Naive thymus-derived CD4-positive, alpha-beta T cell (primary cell): ENCODE measurements at regions not wholly inside any gene's neighbourhood (a gene's known extent, or its start where the extent isn't known, plus 50 kb on each side); places are given as distances from the start of the nearest gene placed in this dataset.
"Not testable (repeated sequence)": the region's sequence is repeated elsewhere in the genome, so short reads cannot be mapped to it uniquely, and the experiment has no call there.

Experiments
- ATAC-seq: fragments of 150-1000 bp; cut with Tn5 transposase; 2 replicates; pipeline ENCODE4 v1.10.0; 2021; ENCODE audit warnings: mild to moderate bottlenecking, moderate library complexity
- CTCF ChIA-PET: fragments of 350-600 bp; sonication (Branson Sonifier 250); formaldehyde crosslinking; loops from one replicate; lab custom pipeline; 2021; ENCODE audit warnings: antibody characterized with exemption; lab: Charles Lee
- POLR2A ChIA-PET: fragments of 350-600 bp; sonication (Branson Sonifier 250); formaldehyde crosslinking; loops from one replicate; lab custom pipeline; 2021; ENCODE audit warnings: antibody characterized with exemption, inconsistent platforms; lab: Charles Lee
- DNase-seq, 9 donors: peaks; one replicate each; pipeline versions ENCODE4 v3.0.0 to v3.0.0-alpha.2; 2020 to 2022; ENCODE audit warnings: mixed read lengths in 1 of 9
- H3K27ac ChIP-seq: one replicate; pipeline ENCODE4 v1.7.0; 2013; ENCODE audit warnings: mild to moderate bottlenecking, low read depth, low read length, moderate library complexity
- H3K27me3 ChIP-seq, 2 donors: one replicate each; pipeline ENCODE4 v1.7.0; 2013; ENCODE audit warnings: low read length in 2 of 2, mild to moderate bottlenecking in 2 of 2, moderate library complexity in 2 of 2; ENCODE audit not compliant: control insufficient read depth in 2 of 2, insufficient read depth in 2 of 2
- H3K36me3 ChIP-seq, 3 experiments: 1 replicate in 2 of 3; 2 replicates in 1 of 3; pipeline ENCODE4 v1.7.0; 2013; ENCODE audit warnings: low read length in 3 of 3, mild to moderate bottlenecking in 3 of 3, moderate library complexity in 1 of 3; ENCODE audit not compliant: insufficient read depth in 3 of 3, control insufficient read depth in 2 of 3
- H3K4me1 ChIP-seq, 2 donors: one replicate each; pipeline ENCODE4 v1.7.0; 2013; ENCODE audit warnings: low read length in 2 of 2, mild to moderate bottlenecking in 2 of 2, moderate library complexity in 1 of 2; ENCODE audit not compliant: control insufficient read depth in 2 of 2, insufficient read depth in 2 of 2
- H3K4me3 ChIP-seq: 2 replicates; pipeline ENCODE4 v1.7.0; 2013; ENCODE audit warnings: mild to moderate bottlenecking, low read length
- H3K9me3 ChIP-seq, 3 experiments: 1 replicate in 2 of 3; 2 replicates in 1 of 3; pipeline ENCODE4 v1.7.0; 2013; ENCODE audit warnings: low read length in 3 of 3; ENCODE audit not compliant: control insufficient read depth in 2 of 3
- H3K27ac Mint-ChIP-seq, 9 donors: one replicate each; pipeline ENCODE4 v1.8.0; 2020 to 2022; ENCODE audit warnings: mixed read lengths in 9 of 9, mild to moderate bottlenecking in 8 of 9, moderate library complexity in 5 of 9, inconsistent platforms in 2 of 9
- H3K27me3 Mint-ChIP-seq, 5 donors: one replicate each; pipeline ENCODE4 v1.8.0; 2021 to 2022; ENCODE audit warnings: mixed read lengths in 5 of 5, mild to moderate bottlenecking in 1 of 5
- H3K36me3 Mint-ChIP-seq, 5 donors: one replicate each; pipeline ENCODE4 v1.8.0; 2020 to 2022; ENCODE audit warnings: mixed read lengths in 5 of 5, mild to moderate bottlenecking in 3 of 5, inconsistent platforms in 1 of 5
- H3K4me1 Mint-ChIP-seq, 7 donors: one replicate each; pipeline ENCODE4 v1.8.0; 2020 to 2022; ENCODE audit warnings: mixed read lengths in 7 of 7, mild to moderate bottlenecking in 3 of 7, inconsistent platforms in 1 of 7
- H3K4me3 Mint-ChIP-seq, 10 donors: one replicate each; pipeline ENCODE4 v1.8.0; 2020 to 2022; ENCODE audit warnings: mild to moderate bottlenecking in 10 of 10, mixed read lengths in 10 of 10, moderate library complexity in 6 of 10, inconsistent platforms in 2 of 10
- H3K9me3 Mint-ChIP-seq, 11 donors: one replicate each; pipeline ENCODE4 v1.8.0; 2020 to 2022; ENCODE audit warnings: mixed read lengths in 11 of 11, mild to moderate bottlenecking in 4 of 11, inconsistent platforms in 1 of 11, moderate library complexity in 1 of 11
- intact Hi-C, 2 donors: fragments of 100-400 bp; cut with micrococcal nuclease; formaldehyde crosslinking; loops; one replicate each; pipeline ENCODE4 v1.15.1; 2023

- no peak for ATAC-seq
- no peaks in the 10 kb centered on the region for H3K4me1 Mint-ChIP-seq
- intact Hi-C loops, result no loop called here
- H3K27me3 Mint-ChIP-seq, result peaks cover 0 to 14% (median 0%) of the 10 kb centered on the region in 5 donors
- ChIA-PET CTCF (interaction anchor here (2.2 kb wide), 1 partner anchor 113 kb away, joined by 7 read pairs; no protein-coding TSS in a partner anchor), POLR2A (no interaction called here)
- H3K27ac Mint-ChIP-seq, result no peak overlapping the region
- H3K36me3 Mint-ChIP-seq, result no peaks in the 10 kb centered on the region
- DNase-seq, result no peak
- Histone ChIP-seq H3K9me3 (no peaks in the 10 kb centered on the region), H3K27ac (no peak overlapping the region), H3K27me3 (no peaks in the 10 kb centered on the region), H3K4me1 (no peaks in the 10 kb centered on the region), H3K36me3 (no peaks in the 10 kb centered on the region), H3K4me3 (no peak overlapping the region)
- H3K9me3 Mint-ChIP-seq, result peaks cover 0 to 2% (median 0%) of the 10 kb centered on the region in 11 donors
- no peak overlapping the region for H3K4me3 Mint-ChIP-seq
These were observed 51.5 kb upstream of the MELK start for GRCh38 chr9:36521148-36521547.

DNA sequence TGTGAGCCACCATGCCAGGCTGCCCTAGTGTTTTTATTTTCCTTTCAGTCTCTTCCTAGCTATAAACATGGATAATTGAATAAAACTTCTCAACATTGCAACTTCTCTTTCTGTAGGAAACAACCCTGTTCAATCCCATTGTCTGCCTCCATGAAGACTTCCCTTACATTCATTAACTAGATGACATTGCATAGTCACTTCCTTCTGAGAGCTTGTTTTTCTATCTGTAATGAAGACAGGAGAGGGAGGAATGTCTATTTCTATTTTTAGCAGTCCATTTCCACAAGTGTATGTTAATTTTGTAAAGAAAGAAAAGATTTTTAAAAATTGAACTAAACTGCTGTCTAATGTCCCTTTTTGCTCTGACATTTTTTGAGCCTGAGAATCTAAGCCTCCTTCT lies 55.6 kb upstream of the MELK start:
- Mint-ChIP-seq H3K36me3 (no peaks in the 10 kb centered on the region), H3K4me3 (no peak overlapping the region), H3K27ac (no peak overlapping the region), H3K9me3 (peaks cover 0 to 2% (median 0%) of the 10 kb centered on the region in 11 donors), H3K4me1 (no peaks in the 10 kb centered on the region), H3K27me3 (peaks cover 0 to 11% (median 0%) of the 10 kb centered on the region in 5 donors)
- no peak overlapping the region for H3K27ac ChIP-seq
- ATAC-seq (no peak), DNase-seq (no peak)
- POLR2A ChIA-PET, result no interaction called here
- no peaks in the 10 kb centered on the region for H3K27me3 ChIP-seq
- H3K9me3 ChIP-seq, result no peaks in the 10 kb centered on the region
- H3K4me1 ChIP-seq, result no peaks in the 10 kb centered on the region
- H3K4me3 ChIP-seq, result no peak overlapping the region
- intact Hi-C loops, result no loop called here
- CTCF ChIA-PET, result no interaction called here
- H3K36me3 ChIP-seq, result no peaks in the 10 kb centered on the region

GRCh38 chr9:36504156-36504555 lies 68.5 kb upstream of the MELK start:
- peaks cover 0 to 12% of the 10 kb centered on the region in 2 donors for H3K4me1 ChIP-seq
- POLR2A ChIA-PET, result interaction anchor here (0.5 to 2.6 kb wide), 8 partner anchors 12 to 683 kb away, joined by 3 to 26 read pairs (median 4); no protein-coding TSS in a partner anchor
- no peaks in the 10 kb centered on the region for H3K27me3 ChIP-seq

DNA sequence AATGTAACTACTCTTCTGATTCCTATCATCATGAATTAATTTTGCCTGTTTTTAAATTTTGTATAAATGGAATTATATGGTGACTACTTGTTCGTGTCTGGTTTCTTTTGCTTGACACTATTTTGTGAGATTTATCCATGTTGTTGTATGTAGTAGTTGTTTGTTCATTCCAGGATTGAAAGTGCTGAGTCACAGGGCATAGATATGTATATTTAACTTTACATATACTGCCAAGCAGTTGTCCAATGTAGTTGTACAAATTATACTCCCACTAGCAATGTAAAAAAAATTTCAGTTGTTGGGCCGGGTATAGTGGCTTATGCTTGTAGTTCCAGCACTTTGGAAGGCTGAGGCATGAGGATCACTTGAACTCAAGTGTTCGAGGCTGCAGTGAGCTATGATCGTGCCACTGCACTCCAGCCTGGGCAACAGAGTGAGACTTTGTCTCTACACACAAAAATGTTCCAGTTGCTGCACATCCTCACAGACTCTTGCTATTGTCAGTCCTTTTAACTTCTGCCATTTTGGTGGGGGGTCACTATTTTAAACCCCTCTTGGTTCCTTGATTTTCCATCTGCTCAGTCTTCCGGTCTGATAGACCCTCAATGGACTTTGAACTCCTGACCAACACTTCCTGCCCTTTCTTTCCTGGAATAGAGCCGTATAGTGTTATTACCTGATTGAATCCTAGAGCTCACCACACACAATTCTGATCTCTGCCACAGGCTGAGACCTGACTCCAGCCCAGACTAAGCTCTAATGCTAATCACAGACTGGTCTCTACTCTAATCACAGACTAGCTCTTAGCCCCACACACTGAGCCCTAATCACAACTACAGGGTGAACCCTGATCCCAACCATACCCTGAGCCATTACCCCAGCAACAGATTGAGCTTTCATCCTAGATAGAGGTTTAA lies 69.3 kb upstream of the MELK start:
- no peaks in the 10 kb centered on the region for H3K36me3 ChIP-seq
- no peak overlapping the region for H3K4me3 ChIP-seq
- peaks cover 0 to 5% (median 0%) of the 10 kb centered on the region in 5 donors for H3K27me3 Mint-ChIP-seq
- H3K36me3 Mint-ChIP-seq, result no peaks in the 10 kb centered on the region
- peaks cover 16 to 52% (median 34%) of the 10 kb centered on the region in 7 donors for H3K4me1 Mint-ChIP-seq
- no peaks in the 10 kb centered on the region for H3K9me3 ChIP-seq
- ATAC-seq, result no peak
- peaks cover 0 to 6% (median 0%) of the 10 kb centered on the region in 11 donors for H3K9me3 Mint-ChIP-seq
- peak overlapping the region; percentile 13 to 85 (median 58) for H3K4me3 Mint-ChIP-seq
- DNase-seq, result no peak
- intact Hi-C loops, result loop anchor here in 1 of 2 donors (1.0 kb wide), 2 partner anchors 10 to 16 kb away; no protein-coding TSS in a partner anchor
- H3K27me3 ChIP-seq, result no peaks in the 10 kb centered on the region
- ChIA-PET CTCF (interaction anchor here (0.5 to 1.3 kb wide), 5 partner anchors 11 to 226 kb away, joined by 3 to 4 read pairs (median 3); no protein-coding TSS in a partner anchor), POLR2A (interaction anchor here (0.5 to 2.6 kb wide), 7 partner anchors 11 to 584 kb away, joined by 3 to 26 read pairs (median 4); no protein-coding TSS in a partner anchor)
- peak overlapping the region; percentile 27 to 92 (median 76) for H3K27ac Mint-ChIP-seq
- H3K27ac ChIP-seq, result peak overlapping the region; percentile 29
- H3K4me1 ChIP-seq, result peaks cover 0 to 12% of the 10 kb centered on the region in 2 donors

More at GRCh38 chr9:36504156-36504555, 68.5 kb upstream of the MELK start:
- ATAC-seq (peak; percentile 68), DNase-seq (peak in 7 of 9 donors; percentile 29 to 61 (median 42))
- no peaks in the 10 kb centered on the region for H3K9me3 ChIP-seq
- Mint-ChIP-seq H3K4me1 (peaks cover 16 to 51% (median 34%) of the 10 kb centered on the region in 7 donors), H3K9me3 (peaks cover 0 to 6% (median 0%) of the 10 kb centered on the region in 11 donors), H3K4me3 (peak overlapping the region; percentile 13 to 85 (median 58)), H3K36me3 (no peaks in the 10 kb centered on the region), H3K27ac (peak overlapping the region in 8 of 9 donors; percentile 25 to 92 (median 80)), H3K27me3 (peaks cover 0 to 10% (median 0%) of the 10 kb centered on the region in 5 donors)
- no peaks in the 10 kb centered on the region for H3K36me3 ChIP-seq
- intact Hi-C loops, result loop anchor here in 1 of 2 donors (1.0 kb wide), 2 partner anchors 11 to 17 kb away; no protein-coding TSS in a partner anchor
- no peak overlapping the region for H3K4me3 ChIP-seq
- peak overlapping the region; percentile 29 for H3K27ac ChIP-seq
- CTCF ChIA-PET, result interaction anchor here (0.9 to 1.3 kb wide), 3 partner anchors 12 to 97 kb away, joined by 3 to 4 read pairs (median 3); no protein-coding TSS in a partner anchor

- peaks cover 16 to 52% (median 34%) of the 10 kb centered on the region in 7 donors for H3K4me1 Mint-ChIP-seq
- ChIA-PET POLR2A (interaction anchor here (1.2 to 2.6 kb wide), 5 partner anchors 10 to 50 kb away, joined by 3 to 29 read pairs (median 4); no protein-coding TSS in a partner anchor), CTCF (interaction anchor here (0.7 to 1.2 kb wide), 4 partner anchors 13 to 54 kb away, joined by 3 to 4 read pairs (median 3); no protein-coding TSS in a partner anchor)
These were observed 71.0 kb upstream of the MELK start for GRCh38 chr9:36501727-36502126.

GRCh38 chr9:36500931-36501330 lies 71.8 kb upstream of the MELK start:
- CTCF ChIA-PET, result interaction anchor here (0.7 to 1.6 kb wide), 4 partner anchors 12 to 93 kb away, joined by 3 to 5 read pairs (median 4); no protein-coding TSS in a partner anchor
- intact Hi-C loops, H3K36me3 Mint-ChIP-seq: not testable (repeated sequence)

More at GRCh38 chr9:36501727-36502126, 71.0 kb upstream of the MELK start:
- DNase-seq (no peak), ATAC-seq (no peak)
- no peak overlapping the region for H3K4me3 ChIP-seq
- no peaks in the 10 kb centered on the region for H3K27me3 ChIP-seq
- Mint-ChIP-seq H3K9me3 (peaks cover 0 to 6% (median 0%) of the 10 kb centered on the region in 11 donors), H3K4me3 (peak overlapping the region in 3 of 10 donors; percentile 40 to 44 (median 40)), H3K36me3 (no peaks in the 10 kb centered on the region), H3K27ac (peak overlapping the region in 1 of 9 donors; percentile 43), H3K27me3 (no peaks in the 10 kb centered on the region)
- intact Hi-C loops, result no loop called here
- H3K36me3 ChIP-seq, result no peaks in the 10 kb centered on the region
- peaks cover 0 to 12% of the 10 kb centered on the region in 2 donors for H3K4me1 ChIP-seq
- no peak overlapping the region for H3K27ac ChIP-seq
- H3K9me3 ChIP-seq, result no peaks in the 10 kb centered on the region

More at GRCh38 chr9:36500931-36501330, 71.8 kb upstream of the MELK start:
- Mint-ChIP-seq H3K4me3 (peak overlapping the region in 7 of 10 donors; percentile 16 to 52 (median 39)), H3K27ac (peak overlapping the region in 2 of 9 donors; percentile 43 to 53), H3K4me1 (peaks cover 16 to 53% (median 36%) of the 10 kb centered on the region in 7 donors)
- not testable (repeated sequence) for H3K4me3 ChIP-seq, H3K9me3 ChIP-seq, H3K27ac ChIP-seq, H3K27me3 Mint-ChIP-seq, H3K27me3 ChIP-seq, DNase-seq, H3K36me3 ChIP-seq, H3K9me3 Mint-ChIP-seq, ATAC-seq
- peaks cover 0 to 12% of the 10 kb centered on the region in 2 donors for H3K4me1 ChIP-seq
- POLR2A ChIA-PET, result interaction anchor here (0.6 to 2.6 kb wide), 8 partner anchors 9 to 51 kb away, joined by 3 to 29 read pairs (median 3); no protein-coding TSS in a partner anchor
